ENCODE measurements at regions not wholly inside any gene's neighbourhood (a gene's known extent, or its start where the extent isn't known, plus 50 kb on each side); places are given as distances from the start of the nearest gene placed in this dataset.

GRCh38 chrX:104513162-104513561 lies 52.8 kb upstream of the IL1RAPL2 start:
- FAIRE-seq (no peak), DNase-seq (ENCODE audit: low read depth) (no peak)
- no peaks in the 10 kb centered on the region for H3K79me2 ChIP-seq (ENCODE audit: insufficient read depth, low read length)
- H3K4me3 ChIP-seq (ENCODE audit: insufficient read depth, low read depth, low read length), result no peak overlapping the region
- H3K4me3 Mint-ChIP-seq (ENCODE audit: unreplicated experiment), result no peak overlapping the region
- no peak overlapping the region for H3K27ac ChIP-seq (ENCODE audit: low read depth, low read length)
- no peak overlapping the region for H3K27ac Mint-ChIP-seq (ENCODE audit: unreplicated experiment)
- no peak overlapping the region for H3K4me2 ChIP-seq (ENCODE audit: low read length)
- no peak overlapping the region for H3K9ac ChIP-seq (ENCODE audit: low read length)
- H3K9me3 ChIP-seq (ENCODE audit: insufficient read depth, low read depth, low read length), result no peaks in the 10 kb centered on the region
- no peaks in the 10 kb centered on the region for H3K4me1 ChIP-seq (ENCODE audit: insufficient read depth, low read length)
- no peaks in the 10 kb centered on the region for H3K36me3 ChIP-seq (ENCODE audit: insufficient read depth, low read length)
- no peak overlapping the region for H2AFZ ChIP-seq (ENCODE audit: low read depth, low read length)
- no peaks in the 10 kb centered on the region for H3K27me3 ChIP-seq (ENCODE audit: insufficient read depth, low read length)
- H3K27me3 Mint-ChIP-seq (ENCODE audit: low read depth, unreplicated experiment), result no peaks in the 10 kb centered on the region
- H3K36me3 Mint-ChIP-seq (ENCODE audit: low read depth, unreplicated experiment), result no peaks in the 10 kb centered on the region
- TF ChIP-seq, protein P1, sequence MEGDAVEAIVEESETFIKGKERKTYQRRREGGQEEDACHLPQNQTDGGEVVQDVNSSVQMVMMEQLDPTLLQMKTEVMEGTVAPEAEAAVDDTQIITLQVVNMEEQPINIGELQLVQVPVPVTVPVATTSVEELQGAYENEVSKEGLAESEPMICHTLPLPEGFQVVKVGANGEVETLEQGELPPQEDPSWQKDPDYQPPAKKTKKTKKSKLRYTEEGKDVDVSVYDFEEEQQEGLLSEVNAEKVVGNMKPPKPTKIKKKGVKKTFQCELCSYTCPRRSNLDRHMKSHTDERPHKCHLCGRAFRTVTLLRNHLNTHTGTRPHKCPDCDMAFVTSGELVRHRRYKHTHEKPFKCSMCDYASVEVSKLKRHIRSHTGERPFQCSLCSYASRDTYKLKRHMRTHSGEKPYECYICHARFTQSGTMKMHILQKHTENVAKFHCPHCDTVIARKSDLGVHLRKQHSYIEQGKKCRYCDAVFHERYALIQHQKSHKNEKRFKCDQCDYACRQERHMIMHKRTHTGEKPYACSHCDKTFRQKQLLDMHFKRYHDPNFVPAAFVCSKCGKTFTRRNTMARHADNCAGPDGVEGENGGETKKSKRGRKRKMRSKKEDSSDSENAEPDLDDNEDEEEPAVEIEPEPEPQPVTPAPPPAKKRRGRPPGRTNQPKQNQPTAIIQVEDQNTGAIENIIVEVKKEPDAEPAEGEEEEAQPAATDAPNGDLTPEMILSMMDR (IDR thresholded peaks at IDR 0.05; ENCODE audit: insufficient read depth, low read depth, low read length), result no peak
- peaks cover 6% of the 10 kb centered on the region for H3K4me1 Mint-ChIP-seq (ENCODE audit: low read depth, unreplicated experiment)
- no peaks in the 10 kb centered on the region for H4K20me1 ChIP-seq (ENCODE audit: insufficient read depth, low read length)
- H3K9me3 Mint-ChIP-seq (ENCODE audit: unreplicated experiment), result no peaks in the 10 kb centered on the region

DNA sequence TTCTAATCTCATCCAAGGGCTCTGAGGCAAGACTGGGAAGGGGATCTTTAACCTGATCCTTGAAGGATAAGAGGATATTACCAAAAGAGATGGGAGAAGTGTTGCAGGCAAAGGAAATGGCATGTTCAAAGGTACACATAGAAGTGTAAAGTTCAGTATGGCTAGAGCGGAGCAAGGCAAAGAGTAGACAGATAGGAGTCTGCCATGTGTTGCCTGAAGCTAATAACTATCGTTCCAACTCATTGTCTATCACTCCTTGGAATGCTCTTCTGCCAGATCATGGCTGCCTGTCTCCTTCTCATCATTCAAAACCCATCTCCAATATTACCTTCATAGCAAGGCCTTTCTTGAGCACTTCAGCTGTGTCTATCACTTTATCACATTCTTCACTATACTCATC lies 55.2 kb upstream of the IL1RAPL2 start:
- Mint-ChIP-seq H3K4me1 (ENCODE audit: low read depth, unreplicated experiment) (peaks cover 6% of the 10 kb centered on the region), H3K36me3 (ENCODE audit: low read depth, unreplicated experiment) (no peaks in the 10 kb centered on the region), H3K27me3 (ENCODE audit: low read depth, unreplicated experiment) (no peaks in the 10 kb centered on the region), H3K4me3 (ENCODE audit: unreplicated experiment) (no peak overlapping the region), H3K9me3 (ENCODE audit: unreplicated experiment) (no peaks in the 10 kb centered on the region), H3K27ac (ENCODE audit: unreplicated experiment) (no peak overlapping the region)
- Histone ChIP-seq H3K27ac (ENCODE audit: low read depth, low read length) (no peak overlapping the region), H4K20me1 (ENCODE audit: insufficient read depth, low read length) (no peaks in the 10 kb centered on the region), H3K4me1 (ENCODE audit: insufficient read depth, low read length) (no peaks in the 10 kb centered on the region), H3K79me2 (ENCODE audit: insufficient read depth, low read length) (no peaks in the 10 kb centered on the region), H3K9ac (ENCODE audit: low read length) (no peak overlapping the region), H3K4me2 (ENCODE audit: low read length) (no peak overlapping the region), H3K36me3 (ENCODE audit: insufficient read depth, low read length) (no peaks in the 10 kb centered on the region), H3K9me3 (ENCODE audit: insufficient read depth, low read depth, low read length) (no peaks in the 10 kb centered on the region), H3K4me3 (ENCODE audit: insufficient read depth, low read depth, low read length) (no peak overlapping the region), H3K27me3 (ENCODE audit: insufficient read depth, low read length) (no peaks in the 10 kb centered on the region), H2AFZ (ENCODE audit: low read depth, low read length) (no peak overlapping the region)
- TF ChIP-seq, protein P1 (IDR thresholded peaks at IDR 0.05; ENCODE audit: insufficient read depth, low read depth, low read length), result no peak
- no peak for TF ChIP-seq EZH2 (IDR thresholded peaks at IDR 0.05; ENCODE audit: insufficient read depth, low read length)
- FAIRE-seq (no peak), DNase-seq (ENCODE audit: low read depth) (no peak)

GRCh38 chrX:104502460-104502859 lies 63.5 kb upstream of the IL1RAPL2 start:
- H3K36me3 ChIP-seq (ENCODE audit: insufficient read depth, low read length), result no peaks in the 10 kb centered on the region
- no peak overlapping the region for H3K27ac ChIP-seq (ENCODE audit: low read depth, low read length)
- no peak for DNase-seq (ENCODE audit: low read depth)
- no peak overlapping the region for H3K9ac ChIP-seq (ENCODE audit: low read length)
- H4K20me1 ChIP-seq (ENCODE audit: insufficient read depth, low read length), result no peaks in the 10 kb centered on the region
- no peaks in the 10 kb centered on the region for H3K9me3 ChIP-seq (ENCODE audit: insufficient read depth, low read depth, low read length)
- H3K27me3 Mint-ChIP-seq (ENCODE audit: low read depth, unreplicated experiment), result no peaks in the 10 kb centered on the region
- H3K27me3 ChIP-seq (ENCODE audit: insufficient read depth, low read length), result no peaks in the 10 kb centered on the region
- no peak for TF ChIP-seq EZH2 (IDR thresholded peaks at IDR 0.05; ENCODE audit: insufficient read depth, low read length)
- TF ChIP-seq, protein P1 (IDR thresholded peaks at IDR 0.05; ENCODE audit: insufficient read depth, low read depth, low read length), result no peak
- H3K4me1 Mint-ChIP-seq (ENCODE audit: low read depth, unreplicated experiment), result no peaks in the 10 kb centered on the region
- H3K4me1 ChIP-seq (ENCODE audit: insufficient read depth, low read length), result no peaks in the 10 kb centered on the region
- no peaks in the 10 kb centered on the region for H3K9me3 Mint-ChIP-seq (ENCODE audit: unreplicated experiment)
- no peak overlapping the region for H3K27ac Mint-ChIP-seq (ENCODE audit: unreplicated experiment)
- no peak for FAIRE-seq
- H3K36me3 Mint-ChIP-seq (ENCODE audit: low read depth, unreplicated experiment), result no peaks in the 10 kb centered on the region
- no peak overlapping the region for H3K4me3 Mint-ChIP-seq (ENCODE audit: unreplicated experiment)
- H2AFZ ChIP-seq (ENCODE audit: low read depth, low read length), result no peak overlapping the region
- no peak overlapping the region for H3K4me2 ChIP-seq (ENCODE audit: low read length)
- H3K79me2 ChIP-seq (ENCODE audit: insufficient read depth, low read length), result no peaks in the 10 kb centered on the region
- H3K4me3 ChIP-seq (ENCODE audit: insufficient read depth, low read depth, low read length), result no peak overlapping the region
